HEK293 (cell line): ENCODE measurements at regions not wholly inside any gene's neighbourhood (a gene's known extent, or its start where the extent isn't known, plus 50 kb on each side); places are given as distances from the start of the nearest gene placed in this dataset.

Experiments
- CTCF ChIA-PET: fragments of 350-600 bp; formaldehyde crosslinking; extraction: SDS; loops from one replicate; lab custom pipeline; 2021; ENCODE audit warnings: antibody characterized with exemption; lab: Yijun Ruan, JAX
- POLR2A ChIA-PET: fragments of 300-600 bp; formaldehyde crosslinking; extraction: SDS; loops from one replicate; lab custom pipeline; 2020; ENCODE audit warnings: antibody characterized with exemption, inconsistent platforms; lab: Yijun Ruan, JAX
- H3K27ac ChIP-seq: fragments of 200-500 bp; sonication (Bioruptor generic); 2 replicates; pipeline ENCODE4 v1.5.1; 2014; ENCODE audit warnings: low read depth, low read length, control low read depth, inconsistent platforms; ENCODE audit errors: extremely low read depth
- H3K36me3 ChIP-seq, 2 experiments: fragments of 200-500 bp in 1 of 2; sonication (Bioruptor generic) in 1 of 2; 1 replicate in 1 of 2; 2 replicates in 1 of 2; pipeline ENCODE4 v1.5.1; 2014 to 2017; ENCODE audit warnings: inconsistent platforms in 2 of 2, low read length in 2 of 2; ENCODE audit not compliant: control insufficient read depth in 2 of 2, insufficient read depth in 1 of 2
- H3K4me1 ChIP-seq: fragments of 200-500 bp; sonication (Bioruptor generic); 2 replicates; pipeline ENCODE4 v1.5.1; 2014; ENCODE audit warnings: mild to moderate bottlenecking, low read length, inconsistent platforms; ENCODE audit not compliant: control insufficient read depth, insufficient read depth
- H3K4me3 ChIP-seq: 2 replicates; pipeline ENCODE4 v1.5.1; 2011; ENCODE audit warnings: low read depth, mild to moderate bottlenecking, control low read depth, low read length, moderate library complexity
- H3K9me3 ChIP-seq: fragments of 200-500 bp; sonication (Bioruptor generic); 2 replicates; pipeline ENCODE4 v1.5.1; 2014; ENCODE audit warnings: low read depth, low read length, inconsistent platforms; ENCODE audit not compliant: control insufficient read depth, insufficient read depth
- BCL11B ChIP-seq: fragments of 450-650 bp; formaldehyde crosslinking; IDR thresholded peaks from 2 replicates; pipeline ENCODE4 v1.5.1; 2016; ENCODE audit warnings: low read depth, missing biosample characterization, missing genetic modification characterization
- GLI2 ChIP-seq: fragments of 450-650 bp; formaldehyde crosslinking; IDR thresholded peaks from 2 replicates; pipeline ENCODE4; 2017; ENCODE audit warnings: missing biosample characterization, missing genetic modification characterization, low read depth, borderline replicate concordance
- GLIS2 ChIP-seq: fragments of 450-650 bp; formaldehyde crosslinking; IDR thresholded peaks from 2 replicates; pipeline ENCODE4 v1.5.1; 2016; ENCODE audit warnings: missing biosample characterization, missing genetic modification characterization
- KLF10 ChIP-seq: fragments of 450-650 bp; IDR thresholded peaks from 2 replicates; pipeline ENCODE4 v1.5.1; 2018; ENCODE audit warnings: missing biosample characterization, mild to moderate bottlenecking, missing genetic modification characterization
- REPIN1 ChIP-seq: fragments of 450-650 bp; formaldehyde crosslinking; IDR thresholded peaks from 2 replicates; pipeline ENCODE4 v1.5.1; 2017; ENCODE audit warnings: missing biosample characterization, missing genetic modification characterization, low read depth
- SCRT2 ChIP-seq: fragments of 450-650 bp; formaldehyde crosslinking; IDR thresholded peaks from 2 replicates; pipeline ENCODE4 v1.5.1; 2016; ENCODE audit warnings: missing biosample characterization, missing genetic modification characterization
- ZFHX2 ChIP-seq: fragments of 450-650 bp; formaldehyde crosslinking; conservative IDR thresholded peaks from 2 replicates; pipeline ENCODE4 v1.5.1; 2016; ENCODE audit warnings: missing biosample characterization, missing genetic modification characterization
- ZIC2 ChIP-seq: fragments of 450-650 bp; formaldehyde crosslinking; IDR thresholded peaks from 2 replicates; pipeline ENCODE4 v1.5.1; 2016; ENCODE audit warnings: missing biosample characterization, missing genetic modification characterization
- ZNF19 ChIP-seq: fragments of 450-650 bp; formaldehyde crosslinking; IDR thresholded peaks from 2 replicates; pipeline ENCODE4; 2016; ENCODE audit warnings: missing biosample characterization, missing genetic modification characterization, low read depth
- ZNF280C ChIP-seq: fragments of 450-650 bp; formaldehyde crosslinking; IDR thresholded peaks from 2 replicates; pipeline ENCODE4 v1.5.1; 2016; ENCODE audit warnings: missing biosample characterization, missing genetic modification characterization
- ZNF341 ChIP-seq: fragments of 450-650 bp; formaldehyde crosslinking; IDR thresholded peaks from 2 replicates; pipeline ENCODE4; 2016; ENCODE audit warnings: low read depth, missing biosample characterization, missing genetic modification characterization
- ZNF362 ChIP-seq: fragments of 450-650 bp; formaldehyde crosslinking; IDR thresholded peaks from 2 replicates; pipeline ENCODE4 v1.5.1; 2016; ENCODE audit warnings: missing biosample characterization, missing genetic modification characterization
- ZNF433 ChIP-seq: fragments of 450-650 bp; formaldehyde crosslinking; IDR thresholded peaks from 2 replicates; pipeline ENCODE4 v1.5.1; 2016; ENCODE audit warnings: missing biosample characterization, missing genetic modification characterization, low read depth
- ZNF623 ChIP-seq: fragments of 450-650 bp; formaldehyde crosslinking; IDR thresholded peaks from 2 replicates; pipeline ENCODE4 v1.5.1; 2016; ENCODE audit warnings: missing biosample characterization, missing genetic modification characterization
- ZNF629 ChIP-seq: fragments of 450-650 bp; formaldehyde crosslinking; IDR thresholded peaks from 2 replicates; pipeline ENCODE4 v1.5.1; 2017; ENCODE audit warnings: missing biosample characterization, missing genetic modification characterization
- ZNF639 ChIP-seq: fragments of 450-650 bp; formaldehyde crosslinking; IDR thresholded peaks from 2 replicates; pipeline ENCODE4 v1.5.1; 2016; ENCODE audit warnings: missing biosample characterization, missing genetic modification characterization
- ZNF677 ChIP-seq: fragments of 450-650 bp; IDR thresholded peaks from 2 replicates; pipeline ENCODE4 v1.5.0; 2018; ENCODE audit warnings: missing biosample characterization, mild to moderate bottlenecking, missing genetic modification characterization, moderate library complexity
- ZNF707 ChIP-seq: fragments of 450-650 bp; formaldehyde crosslinking; IDR thresholded peaks from 2 replicates; pipeline ENCODE4 v1.5.1; 2016; ENCODE audit warnings: missing biosample characterization, missing genetic modification characterization
- ZNF785 ChIP-seq: fragments of 450-650 bp; formaldehyde crosslinking; IDR thresholded peaks from 2 replicates; pipeline ENCODE4 v1.5.1; 2016; ENCODE audit warnings: missing biosample characterization, missing genetic modification characterization
- ZSCAN30 ChIP-seq: fragments of 450-650 bp; IDR thresholded peaks from 2 replicates; pipeline ENCODE4 v1.5.1; 2018; ENCODE audit warnings: missing biosample characterization, mild to moderate bottlenecking, missing genetic modification characterization, moderate library complexity
- TF ChIP-seq, protein P1 (sequence below): fragments of 450-650 bp; formaldehyde crosslinking; IDR thresholded peaks from 2 replicates; pipeline ENCODE4 v1.5.1; 2016; ENCODE audit warnings: missing biosample characterization, missing genetic modification characterization, low read depth
- TF ChIP-seq, protein P2 (sequence below): fragments of 450-650 bp; formaldehyde crosslinking; IDR thresholded peaks from 2 replicates; pipeline ENCODE4 v1.5.1; 2016; ENCODE audit warnings: missing biosample characterization, missing genetic modification characterization
- TF ChIP-seq, protein P3 (sequence below): fragments of 450-650 bp; formaldehyde crosslinking; IDR thresholded peaks from 2 replicates; pipeline ENCODE4 v1.5.1; 2016; ENCODE audit warnings: missing biosample characterization, missing genetic modification characterization, low read depth

- Histone ChIP-seq H3K36me3 (no peaks in the 10 kb centered on the region), H3K4me1 (no peaks in the 10 kb centered on the region), H3K27ac (no peak overlapping the region), H3K9me3 (no peaks in the 10 kb centered on the region), H3K4me3 (no peak overlapping the region)
- TF ChIP-seq REPIN1 (no peak), ZNF629 (no peak), SCRT2 (tag by site-specific recombination) (no peak), ZNF785 (no peak), ZNF639 (tag by site-specific recombination) (no peak), GLIS2 (no peak), ZNF341 (no peak), ZNF623 (tag by site-specific recombination) (no peak), GLI2 (tag by site-specific recombination) (no peak), ZNF280C (no peak), KLF10 (tag by site-specific recombination) (no peak), ZNF433 (no peak), ZNF19 (tag by site-specific recombination) (no peak)
- TF ChIP-seq, protein P1, sequence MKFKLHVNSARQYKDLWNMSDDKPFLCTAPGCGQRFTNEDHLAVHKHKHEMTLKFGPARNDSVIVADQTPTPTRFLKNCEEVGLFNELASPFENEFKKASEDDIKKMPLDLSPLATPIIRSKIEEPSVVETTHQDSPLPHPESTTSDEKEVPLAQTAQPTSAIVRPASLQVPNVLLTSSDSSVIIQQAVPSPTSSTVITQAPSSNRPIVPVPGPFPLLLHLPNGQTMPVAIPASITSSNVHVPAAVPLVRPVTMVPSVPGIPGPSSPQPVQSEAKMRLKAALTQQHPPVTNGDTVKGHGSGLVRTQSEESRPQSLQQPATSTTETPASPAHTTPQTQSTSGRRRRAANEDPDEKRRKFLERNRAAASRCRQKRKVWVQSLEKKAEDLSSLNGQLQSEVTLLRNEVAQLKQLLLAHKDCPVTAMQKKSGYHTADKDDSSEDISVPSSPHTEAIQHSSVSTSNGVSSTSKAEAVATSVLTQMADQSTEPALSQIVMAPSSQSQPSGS (tag by site-specific recombination) = no peak
- TF ChIP-seq, protein P2, sequence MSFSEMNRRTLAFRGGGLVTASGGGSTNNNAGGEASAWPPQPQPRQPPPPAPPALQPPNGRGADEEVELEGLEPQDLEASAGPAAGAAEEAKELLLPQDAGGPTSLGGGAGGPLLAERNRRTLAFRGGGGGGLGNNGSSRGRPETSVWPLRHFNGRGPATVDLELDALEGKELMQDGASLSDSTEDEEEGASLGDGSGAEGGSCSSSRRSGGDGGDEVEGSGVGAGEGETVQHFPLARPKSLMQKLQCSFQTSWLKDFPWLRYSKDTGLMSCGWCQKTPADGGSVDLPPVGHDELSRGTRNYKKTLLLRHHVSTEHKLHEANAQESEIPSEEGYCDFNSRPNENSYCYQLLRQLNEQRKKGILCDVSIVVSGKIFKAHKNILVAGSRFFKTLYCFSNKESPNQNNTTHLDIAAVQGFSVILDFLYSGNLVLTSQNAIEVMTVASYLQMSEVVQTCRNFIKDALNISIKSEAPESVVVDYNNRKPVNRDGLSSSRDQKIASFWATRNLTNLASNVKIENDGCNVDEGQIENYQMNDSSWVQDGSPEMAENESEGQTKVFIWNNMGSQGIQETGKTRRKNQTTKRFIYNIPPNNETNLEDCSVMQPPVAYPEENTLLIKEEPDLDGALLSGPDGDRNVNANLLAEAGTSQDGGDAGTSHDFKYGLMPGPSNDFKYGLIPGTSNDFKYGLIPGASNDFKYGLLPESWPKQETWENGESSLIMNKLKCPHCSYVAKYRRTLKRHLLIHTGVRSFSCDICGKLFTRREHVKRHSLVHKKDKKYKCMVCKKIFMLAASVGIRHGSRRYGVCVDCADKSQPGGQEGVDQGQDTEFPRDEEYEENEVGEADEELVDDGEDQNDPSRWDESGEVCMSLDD (tag by site-specific recombination) = no peak
- TF ChIP-seq, all 188 proteins: peak for 0
- POLR2A ChIA-PET = no interaction called here
- CTCF ChIA-PET = no interaction called here
Observed at GRCh38 chr7:84535580-84536270, 341.1 kb upstream of the SEMA3A start.

DNA sequence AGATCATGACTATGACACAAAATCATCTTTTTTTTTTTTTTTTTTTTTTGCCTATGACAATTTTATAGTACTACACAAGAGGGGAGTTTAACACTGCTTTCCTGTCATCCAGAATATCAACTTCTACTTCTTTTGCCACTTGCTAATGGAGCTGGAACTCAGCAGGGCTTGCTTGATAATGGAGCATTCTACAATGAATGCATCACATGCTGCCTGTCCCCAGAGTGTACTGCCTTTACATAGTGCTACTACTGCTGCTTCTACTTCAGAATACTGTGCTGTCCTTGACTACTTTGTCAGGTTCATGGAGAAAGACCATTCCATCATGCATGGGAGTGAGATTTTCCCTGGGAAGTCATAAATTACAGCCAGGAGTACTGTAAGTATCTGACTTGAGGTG is 338.6 kb upstream of the SEMA3A start:
- Histone ChIP-seq H3K4me1 (peaks cover 5% of the 10 kb centered on the region; the same call in 1 of the 2 replicates), H3K4me3 (no peak overlapping the region), H3K27ac (no peak overlapping the region), H3K9me3 (no peaks in the 10 kb centered on the region), H3K36me3 (no peaks in the 10 kb centered on the region)
- POLR2A ChIA-PET = no interaction called here
- CTCF ChIA-PET = interaction anchor here (0.6 kb wide), 1 partner anchor 294 kb away, joined by 4 read pairs; no protein-coding TSS in a partner anchor
- TF ChIP-seq ZSCAN30 (tag by site-specific recombination) = no peak
- no peak for TF ChIP-seq ZNF707 (tag by site-specific recombination)
- TF ChIP-seq ZFHX2 (tag by site-specific recombination) = no peak
- no peak for TF ChIP-seq ZNF362 (tag by site-specific recombination)
- no peak for TF ChIP-seq BCL11B
- no peak for TF ChIP-seq ZNF623 (tag by site-specific recombination)
- TF ChIP-seq, protein P3, sequence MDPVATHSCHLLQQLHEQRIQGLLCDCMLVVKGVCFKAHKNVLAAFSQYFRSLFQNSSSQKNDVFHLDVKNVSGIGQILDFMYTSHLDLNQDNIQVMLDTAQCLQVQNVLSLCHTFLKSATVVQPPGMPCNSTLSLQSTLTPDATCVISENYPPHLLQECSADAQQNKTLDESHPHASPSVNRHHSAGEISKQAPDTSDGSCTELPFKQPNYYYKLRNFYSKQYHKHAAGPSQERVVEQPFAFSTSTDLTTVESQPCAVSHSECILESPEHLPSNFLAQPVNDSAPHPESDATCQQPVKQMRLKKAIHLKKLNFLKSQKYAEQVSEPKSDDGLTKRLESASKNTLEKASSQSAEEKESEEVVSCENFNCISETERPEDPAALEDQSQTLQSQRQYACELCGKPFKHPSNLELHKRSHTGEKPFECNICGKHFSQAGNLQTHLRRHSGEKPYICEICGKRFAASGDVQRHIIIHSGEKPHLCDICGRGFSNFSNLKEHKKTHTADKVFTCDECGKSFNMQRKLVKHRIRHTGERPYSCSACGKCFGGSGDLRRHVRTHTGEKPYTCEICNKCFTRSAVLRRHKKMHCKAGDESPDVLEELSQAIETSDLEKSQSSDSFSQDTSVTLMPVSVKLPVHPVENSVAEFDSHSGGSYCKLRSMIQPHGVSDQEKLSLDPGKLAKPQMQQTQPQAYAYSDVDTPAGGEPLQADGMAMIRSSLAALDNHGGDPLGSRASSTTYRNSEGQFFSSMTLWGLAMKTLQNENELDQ = no peak
- TF ChIP-seq ZIC2 = no peak
- no peak for TF ChIP-seq ZNF677
